Hematopoietic multipotent progenitor cell treated with erythropoietin and hydrocortisone succinate and interleukin-3 and kit ligand, for 8 days (in vitro differentiated cells): ENCODE measurements at regions not wholly inside any gene's neighbourhood (a gene's known extent, or its start where the extent isn't known, plus 50 kb on each side); places are given as distances from the start of the nearest gene placed in this dataset.

Experiments
- DNase-seq: peaks from one replicate; pipeline ENCODE4 v3.0.0-alpha.2; 2015

- DNase-seq: no peak
Observed at GRCh38 chr15:46569781-46570180, 935.0 kb downstream of the SQOR start.

GRCh38 chr15:46576646-46577395 lies 942.0 kb downstream of the SQOR start:
- no peak for DNase-seq

DNA sequence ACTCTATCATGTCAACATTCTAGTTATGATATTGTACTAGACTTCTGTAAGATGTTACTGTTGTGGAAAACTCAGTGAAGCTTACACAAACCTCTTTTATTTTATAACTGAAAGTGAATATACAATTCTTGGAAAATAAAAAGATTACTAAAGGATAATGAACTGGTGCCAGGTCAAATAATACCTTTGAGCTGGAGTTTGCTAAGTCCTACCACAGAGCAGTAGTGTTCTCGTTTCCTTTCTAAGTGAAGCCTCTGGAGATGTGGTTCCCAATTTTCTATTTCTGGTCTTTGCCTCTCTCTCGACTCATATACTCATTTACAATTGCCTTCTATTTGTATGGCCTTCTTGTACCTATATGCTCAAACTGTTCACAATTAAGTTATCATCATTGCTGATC lies 942.9 kb downstream of the SQOR start:
- DNase-seq: no peak

DNA sequence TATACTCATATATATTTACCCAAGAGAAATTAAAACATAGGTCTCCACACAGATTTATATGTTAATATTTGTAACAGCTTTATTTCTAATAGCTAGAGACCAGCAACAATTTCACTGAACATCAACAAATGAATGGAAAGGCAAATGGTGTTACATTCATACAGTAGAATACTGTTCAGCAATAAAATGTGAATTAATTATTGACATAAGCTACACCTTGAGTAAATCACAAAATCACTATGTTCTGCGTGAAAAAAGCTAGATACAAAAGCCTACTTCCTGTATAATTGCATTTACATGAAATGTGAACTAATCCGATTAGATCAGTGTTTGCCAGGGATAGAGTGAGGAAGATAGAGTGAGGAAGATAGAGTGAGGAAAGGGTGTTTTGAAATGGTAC lies 945.7 kb downstream of the SQOR start:
- DNase-seq: no peak

DNA sequence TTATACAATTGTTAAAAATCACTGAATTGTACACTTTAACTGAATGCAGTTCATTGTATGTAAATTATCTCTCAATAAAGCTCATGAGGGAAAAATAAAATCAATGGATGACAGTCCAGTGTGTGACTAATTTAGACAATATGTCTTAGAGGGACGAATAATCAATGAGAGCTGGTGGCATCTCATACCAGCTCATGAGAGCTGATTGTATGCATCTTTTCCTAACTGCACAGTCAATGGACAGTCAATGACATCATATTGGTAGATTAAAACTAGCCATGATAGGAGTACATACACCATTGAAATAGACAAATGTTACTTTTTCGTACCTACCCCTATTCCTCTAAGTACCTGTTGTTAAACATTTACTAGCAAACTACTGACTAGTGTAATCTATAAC lies 946.1 kb downstream of the SQOR start:
- no peak for DNase-seq

- no peak for DNase-seq
Observed at GRCh38 chr15:46589088-46589487, 954.3 kb downstream of the SQOR start.

DNA sequence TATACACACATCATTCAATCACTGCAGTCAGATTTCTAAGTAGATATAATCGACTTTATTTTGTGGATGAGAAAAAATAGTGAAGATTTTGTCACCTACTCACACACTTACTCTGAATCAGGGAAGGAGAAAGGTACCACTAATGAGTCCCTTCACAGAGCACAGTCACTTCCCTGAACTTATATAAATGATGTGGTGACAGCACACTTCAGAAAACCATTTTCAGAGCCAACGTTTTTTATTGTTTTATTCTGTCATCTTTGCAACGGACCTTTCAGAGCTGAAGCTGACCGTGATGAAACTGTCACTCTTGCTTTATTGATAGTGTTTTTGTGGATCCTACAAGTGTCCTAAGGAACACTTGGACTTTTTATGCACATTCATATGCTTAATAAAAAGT lies 956.6 kb downstream of the SQOR start:
- no peak for DNase-seq

- DNase-seq: no peak
Observed at GRCh38 chr15:46595016-46595415, 960.2 kb downstream of the SQOR start.

DNA sequence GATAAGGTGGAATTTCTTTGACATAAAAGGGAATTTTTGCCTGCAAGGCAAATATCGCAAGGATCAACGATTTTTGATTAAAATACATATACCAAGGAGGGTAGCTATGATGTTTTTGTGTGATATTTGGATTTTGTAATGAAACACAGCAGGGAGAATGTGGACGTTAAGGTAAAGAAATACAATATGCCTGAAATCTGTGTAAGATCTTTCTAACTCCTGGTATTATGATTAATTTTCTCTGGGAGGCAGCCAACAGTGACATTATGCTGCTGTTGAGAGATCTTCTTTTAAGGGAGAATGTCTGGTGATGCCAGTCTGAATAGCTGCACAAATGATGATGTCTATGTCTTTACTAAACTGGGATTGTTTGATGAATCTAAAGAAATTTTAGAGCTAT lies 972.2 kb downstream of the SQOR start:
- DNase-seq: no peak

DNA sequence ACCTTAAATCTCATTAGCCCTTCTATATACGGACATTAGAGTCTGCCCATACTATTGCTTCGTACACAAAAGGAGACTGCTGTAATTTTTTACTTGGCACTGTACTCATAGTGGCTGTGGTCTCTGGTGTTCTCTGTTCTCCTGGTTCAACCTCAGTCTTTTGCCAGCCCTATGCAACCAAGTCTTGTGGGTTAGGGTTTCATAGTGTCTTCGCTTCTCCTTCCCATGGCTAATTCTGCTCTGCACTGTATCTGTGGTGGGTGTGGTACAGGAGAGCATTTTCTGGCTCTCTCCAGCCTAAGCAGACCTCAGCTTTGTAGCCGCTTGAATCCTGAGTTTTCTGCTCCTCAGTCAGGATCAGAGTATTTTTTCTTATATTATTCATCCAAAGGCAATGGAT lies 981.2 kb downstream of the SQOR start:
- no peak for DNase-seq

- DNase-seq: no peak
Observed at GRCh38 chr15:46617507-46617906, 982.7 kb downstream of the SQOR start.

- no peak for DNase-seq
Observed at GRCh38 chr15:46618984-46619383, 984.2 kb downstream of the SQOR start.

GRCh38 chr15:46620392-46621013 lies 985.7 kb downstream of the SQOR start:
- DNase-seq: no peak

GRCh38 chr15:46622851-46623250 lies 988.0 kb downstream of the SQOR start:
- DNase-seq: no peak

DNA sequence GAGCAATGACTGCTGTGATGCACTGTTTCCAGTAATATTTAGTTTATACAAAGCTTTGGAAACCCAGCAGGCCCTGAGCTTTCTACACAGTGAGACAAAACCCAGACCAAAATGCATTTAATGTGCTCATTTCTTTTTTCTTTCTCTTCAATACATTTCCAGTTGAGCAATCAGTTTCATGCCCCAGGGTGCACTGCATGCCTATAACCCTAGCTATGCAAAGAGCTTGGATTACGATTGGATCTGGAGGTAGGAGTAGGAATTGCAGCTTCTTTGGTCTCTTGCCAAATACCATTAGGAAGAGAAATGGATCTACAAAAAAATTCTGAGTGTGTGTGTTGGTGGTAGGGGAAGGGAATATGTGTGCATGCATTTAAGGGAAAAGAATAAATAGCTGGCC lies 1001.4 kb downstream of the SQOR start:
- DNase-seq: no peak

- no peak for DNase-seq
Observed at GRCh38 chr15:46644501-46645481, 1010.0 kb downstream of the SQOR start.

- no peak for DNase-seq
Observed at GRCh38 chr15:46646490-46646889, 1011.7 kb downstream of the SQOR start.

- DNase-seq: no peak
Observed at GRCh38 chr15:46647046-46647445, 1012.2 kb downstream of the SQOR start.

DNA sequence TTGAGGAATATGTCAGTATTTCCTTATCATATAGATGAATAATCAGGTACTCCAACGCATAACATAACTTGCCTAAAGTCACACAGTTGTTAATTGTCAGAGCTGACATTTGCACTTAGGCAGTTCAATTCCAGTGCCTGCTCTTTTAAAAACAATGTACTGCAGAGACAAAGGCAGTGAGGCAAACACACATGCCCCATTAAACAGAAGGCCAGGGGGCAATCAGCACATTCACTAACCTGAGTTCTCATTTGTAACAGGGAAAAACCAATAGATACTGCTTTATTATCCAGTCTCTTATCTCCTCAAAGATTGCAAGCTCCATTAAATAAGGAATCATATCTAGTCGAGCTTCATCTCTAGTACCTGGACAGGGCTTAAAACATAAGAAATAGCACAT lies 1017.4 kb downstream of the SQOR start:
- DNase-seq: no peak

DNA sequence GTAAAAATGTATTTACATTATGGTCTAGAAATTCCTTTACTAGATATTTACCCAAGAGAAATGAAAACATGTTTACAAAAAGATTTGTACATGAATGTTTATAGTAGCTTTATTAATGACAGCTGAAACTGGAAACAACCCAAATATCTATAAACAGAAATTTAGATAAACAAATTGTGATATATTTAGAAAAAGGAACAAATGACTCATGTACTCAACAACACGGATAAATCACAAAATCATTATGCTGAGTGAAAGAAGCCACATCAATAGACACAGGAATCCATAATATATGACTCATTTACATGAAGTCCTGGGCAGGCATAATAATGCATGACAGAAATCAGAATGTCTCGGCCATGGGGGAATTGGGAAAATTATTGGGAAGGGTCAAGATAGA lies 1020.2 kb downstream of the SQOR start:
- DNase-seq: no peak

DNA sequence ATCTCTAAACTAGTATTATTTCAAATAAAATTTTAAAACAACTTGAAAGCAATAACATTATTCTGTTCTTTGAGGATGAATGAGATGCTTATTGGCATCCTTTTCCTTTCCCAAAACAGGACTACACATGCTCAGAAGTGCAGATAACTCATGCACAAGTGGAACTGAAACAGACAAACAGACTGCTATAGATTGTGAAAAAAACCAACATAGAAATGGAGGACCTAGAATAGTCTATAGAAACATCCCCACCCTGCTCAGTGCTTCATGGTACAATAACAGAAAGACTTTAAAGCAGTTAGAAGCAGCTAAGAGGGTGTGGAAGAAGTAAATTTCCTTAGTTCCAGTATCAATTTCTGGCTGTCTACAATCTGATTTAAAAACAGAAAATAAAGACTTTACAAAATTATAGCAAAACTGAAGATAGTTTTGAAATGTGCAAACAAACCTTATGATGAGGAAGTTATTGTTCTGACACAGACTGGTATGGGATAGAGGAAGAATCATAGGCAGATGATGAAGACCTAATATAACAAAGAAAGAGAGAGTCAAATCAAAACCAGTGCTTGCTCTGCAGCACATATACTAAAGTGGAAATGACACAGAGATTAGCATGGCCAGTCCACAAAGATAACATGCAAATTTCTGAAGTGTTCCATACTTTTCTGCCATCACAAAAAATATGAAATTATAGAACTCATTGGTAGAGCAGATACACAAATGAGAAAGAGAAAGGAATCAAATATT lies 1025.4 kb downstream of the SQOR start:
- DNase-seq: no peak

DNA sequence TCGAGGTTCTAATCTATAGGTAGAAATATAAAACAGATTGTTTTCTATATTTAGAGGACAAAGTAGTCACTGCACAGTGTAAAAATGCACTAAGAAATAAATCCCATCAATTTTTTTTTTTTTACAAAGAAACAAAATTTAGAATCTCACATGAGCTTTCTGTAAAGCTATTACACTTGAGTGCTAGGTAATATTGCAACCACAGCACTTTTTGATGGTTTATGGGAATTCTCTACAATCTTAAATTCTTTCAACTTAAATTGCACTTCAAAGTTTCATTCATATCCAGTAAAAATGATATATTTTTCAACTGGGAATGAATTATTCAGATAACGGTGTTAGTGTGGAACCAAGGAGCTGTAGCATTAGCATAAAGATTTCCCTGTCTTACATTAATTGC lies 1035.4 kb downstream of the SQOR start:
- no peak for DNase-seq

DNA sequence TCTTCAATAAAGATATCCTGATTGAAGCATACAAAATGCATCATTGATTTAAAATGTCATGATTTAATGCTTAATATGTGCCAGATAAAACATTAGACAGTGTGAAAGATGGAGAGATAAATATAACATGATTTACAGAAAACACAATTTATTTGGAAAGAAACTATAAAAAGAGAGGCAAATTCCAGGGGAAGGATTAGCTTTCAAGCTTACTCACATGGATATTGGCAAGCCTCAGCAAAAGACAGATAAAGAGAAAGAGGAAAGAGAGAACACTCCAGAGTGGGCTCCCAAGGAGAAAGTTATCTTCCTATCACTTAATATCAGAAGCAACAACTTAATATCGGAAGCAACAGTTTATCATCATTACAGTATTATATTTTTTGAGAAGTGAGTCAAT lies 1036.5 kb downstream of the SQOR start:
- no peak for DNase-seq
